Activated naive CD8-positive, alpha-beta T cell treated with anti-CD3 and anti-CD28 coated beads, Interleukin-2, amount 10 ng/mL, durations not matched to agents 7 days and 5 days (primary cell): ENCODE measurements at regions not wholly inside any gene's neighbourhood (a gene's known extent, or its start where the extent isn't known, plus 50 kb on each side); places are given as distances from the start of the nearest gene placed in this dataset.
"Not testable (repeated sequence)": the region's sequence is repeated elsewhere in the genome, so short reads cannot be mapped to it uniquely, and the experiment has no call there.

ENCODE experiments used
- ATAC-seq: fragments of 150-1000 bp; cut with Tn5 transposase; one replicate; pipeline ENCODE4 v1.10.0; 2021; ENCODE audit warnings: low read depth, moderate library complexity
- POLR2A ChIA-PET: fragments of 350-600 bp; sonication (Branson Sonifier 250); formaldehyde crosslinking; loops from one replicate; lab custom pipeline; 2021; ENCODE audit warnings: antibody characterized with exemption; lab: Charles Lee
- DNase-seq: peaks from one replicate; pipeline ENCODE4 v3.0.0; 2021
- H3K27ac Mint-ChIP-seq: one replicate; pipeline ENCODE4 v1.8.0; 2022; ENCODE audit warnings: mild to moderate bottlenecking, mixed read lengths
- H3K27me3 Mint-ChIP-seq: one replicate; pipeline ENCODE4 v1.8.0; 2022; ENCODE audit warnings: mild to moderate bottlenecking, moderate library complexity, mixed read lengths
- H3K36me3 Mint-ChIP-seq: one replicate; pipeline ENCODE4 v1.8.0; 2021; ENCODE audit warnings: mild to moderate bottlenecking, mixed read lengths
- H3K4me1 Mint-ChIP-seq: one replicate; pipeline ENCODE4 v1.8.0; 2021; ENCODE audit warnings: mixed read lengths
- H3K4me3 Mint-ChIP-seq: one replicate; pipeline ENCODE4 v1.8.0; 2022; ENCODE audit warnings: mild to moderate bottlenecking, moderate library complexity, mixed read lengths
- H3K9me3 Mint-ChIP-seq: one replicate; pipeline ENCODE4 v1.8.0; 2021; ENCODE audit warnings: mixed read lengths

DNA sequence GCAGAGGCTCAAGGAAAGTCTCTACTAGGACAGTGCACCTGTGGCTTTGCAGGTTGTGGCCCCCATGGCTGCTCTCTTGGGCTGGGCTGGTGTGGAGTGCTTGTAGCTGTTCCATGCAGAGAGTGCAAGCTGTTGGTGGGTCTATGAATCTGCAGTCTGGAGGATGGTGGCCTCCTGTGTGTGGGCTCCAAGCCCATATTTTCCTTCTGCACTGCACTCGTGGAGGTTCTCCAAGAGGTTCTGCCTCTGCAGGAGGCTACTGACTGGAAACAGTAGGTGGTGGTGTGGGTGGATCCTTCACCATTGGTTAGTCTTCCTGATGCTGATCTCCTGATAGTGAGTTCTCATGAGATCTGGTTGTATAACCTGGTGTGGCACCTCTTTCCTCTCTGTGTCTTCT is 143.2 kb upstream of the ZNF519 start:
- H3K4me1 Mint-ChIP-seq, H3K36me3 Mint-ChIP-seq, ATAC-seq, H3K27me3 Mint-ChIP-seq, POLR2A ChIA-PET, H3K4me3 Mint-ChIP-seq, H3K27ac Mint-ChIP-seq, H3K9me3 Mint-ChIP-seq, DNase-seq: not testable (repeated sequence)

DNA sequence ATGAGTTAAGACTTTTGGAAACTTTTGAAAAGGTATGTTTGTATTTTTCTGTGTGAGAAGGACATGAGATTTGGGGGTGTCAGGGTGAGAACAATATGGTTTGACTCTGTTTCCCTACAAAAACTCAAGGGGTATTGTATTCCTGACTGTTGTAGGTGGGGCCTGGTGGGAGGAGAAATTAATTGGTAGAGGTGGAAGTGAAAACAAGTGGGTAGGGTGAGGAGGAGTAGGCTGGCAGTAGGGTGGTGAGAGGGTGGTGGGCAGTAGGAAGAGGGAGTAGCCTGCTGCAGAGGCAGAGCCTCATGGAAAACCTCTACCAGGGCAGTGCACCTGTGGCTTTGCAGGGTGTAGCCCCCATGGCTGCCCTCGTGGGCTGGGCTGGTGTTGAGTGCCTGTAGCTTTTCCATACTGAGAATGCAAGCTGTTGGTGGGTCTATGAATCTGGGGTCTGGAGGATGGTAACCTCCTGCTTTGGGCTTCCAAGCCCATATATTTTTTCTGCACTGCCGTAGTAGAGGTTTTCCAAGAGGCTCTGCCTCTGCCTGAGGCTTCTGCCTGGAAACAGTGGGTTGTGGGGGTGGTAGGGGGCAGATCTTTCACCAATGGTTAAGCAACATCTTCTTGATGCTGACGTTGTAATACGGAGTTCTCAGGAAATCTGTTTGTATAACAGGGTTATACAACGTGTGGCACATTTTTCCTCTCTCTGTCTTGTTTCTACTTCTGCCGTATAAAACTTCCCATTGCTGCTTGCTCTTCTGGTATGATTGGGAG is 133.6 kb upstream of the ZNF519 start:
- H3K27me3 Mint-ChIP-seq, H3K27ac Mint-ChIP-seq, H3K4me3 Mint-ChIP-seq, H3K4me1 Mint-ChIP-seq, DNase-seq, H3K36me3 Mint-ChIP-seq, H3K9me3 Mint-ChIP-seq, POLR2A ChIA-PET, ATAC-seq: not testable (repeated sequence)

GRCh38 chr18:14262786-14263185 is 130.6 kb upstream of the ZNF519 start:
- H3K27ac Mint-ChIP-seq, H3K4me3 Mint-ChIP-seq, H3K9me3 Mint-ChIP-seq, H3K36me3 Mint-ChIP-seq, POLR2A ChIA-PET, H3K27me3 Mint-ChIP-seq, ATAC-seq, DNase-seq, H3K4me1 Mint-ChIP-seq: not testable (repeated sequence)

DNA sequence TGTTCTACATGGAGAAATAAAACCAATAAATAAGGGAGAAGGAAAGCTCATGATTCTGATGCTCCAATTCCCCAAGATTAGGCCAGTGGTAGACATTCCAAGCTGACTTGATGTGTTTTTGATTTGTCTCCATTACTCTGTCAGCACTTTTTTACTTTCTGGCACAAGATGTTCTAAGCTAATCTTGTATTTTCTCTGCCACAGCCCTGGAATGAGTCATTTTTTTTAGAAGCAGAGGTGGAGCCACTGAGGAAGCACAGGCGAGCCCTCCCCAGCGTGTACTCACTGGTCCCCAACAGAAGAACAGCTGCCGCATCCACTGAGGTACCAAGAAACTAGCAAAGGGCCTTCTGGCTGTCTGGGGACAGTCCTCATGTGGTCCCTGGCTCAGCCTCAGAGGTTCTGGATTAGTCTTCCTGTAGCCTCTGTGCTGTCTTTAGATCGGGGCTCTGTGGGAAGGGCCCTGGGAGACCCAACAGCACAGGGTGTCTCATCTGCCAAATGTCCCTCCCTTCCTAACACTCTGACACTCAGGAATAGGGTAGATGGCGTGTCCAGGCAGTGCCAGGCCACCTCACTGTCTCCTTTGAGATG is 117.9 kb upstream of the ZNF519 start:
- POLR2A ChIA-PET, H3K4me3 Mint-ChIP-seq, H3K36me3 Mint-ChIP-seq, H3K27ac Mint-ChIP-seq, DNase-seq, H3K27me3 Mint-ChIP-seq, H3K9me3 Mint-ChIP-seq, H3K4me1 Mint-ChIP-seq, ATAC-seq: not testable (repeated sequence)

GRCh38 chr18:14239224-14239623 is 107.0 kb upstream of the ZNF519 start:
- H3K27me3 Mint-ChIP-seq, H3K9me3 Mint-ChIP-seq, DNase-seq, H3K4me3 Mint-ChIP-seq, POLR2A ChIA-PET, H3K27ac Mint-ChIP-seq, H3K4me1 Mint-ChIP-seq, H3K36me3 Mint-ChIP-seq, ATAC-seq: not testable (repeated sequence)

DNA sequence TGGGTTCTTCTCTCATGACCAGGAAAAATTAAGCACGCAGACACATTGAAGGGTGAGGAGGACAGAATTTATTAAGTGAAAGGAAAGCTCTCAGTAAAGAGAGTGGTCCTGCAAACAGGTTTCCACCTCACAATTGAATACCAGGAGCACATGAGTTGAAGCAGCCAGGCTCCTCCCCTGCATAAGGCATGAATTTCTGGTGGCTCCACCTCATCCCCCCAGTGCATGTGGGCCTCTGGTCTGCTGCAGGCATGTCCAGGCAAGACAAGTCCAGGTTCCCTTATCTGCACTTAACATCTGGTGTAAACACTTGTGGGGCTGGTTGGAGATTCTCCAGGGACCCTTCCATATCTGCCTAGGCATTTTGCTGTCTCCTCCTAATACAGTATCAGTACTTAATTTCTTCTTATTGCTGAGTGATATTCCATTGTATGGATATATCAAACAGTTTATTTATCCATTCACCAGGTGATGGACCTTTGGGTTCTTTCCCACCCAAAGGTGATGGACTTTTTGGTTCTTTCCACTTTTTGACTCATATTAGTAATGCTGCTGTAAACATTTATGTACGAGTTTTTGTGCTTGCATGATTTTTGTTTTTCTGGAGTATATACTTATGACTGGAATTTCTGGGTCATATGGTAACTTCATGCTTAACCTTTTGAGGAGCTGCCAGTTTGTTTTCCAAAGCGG is 104.3 kb upstream of the ZNF519 start:
- H3K4me3 Mint-ChIP-seq, ATAC-seq, H3K4me1 Mint-ChIP-seq, H3K36me3 Mint-ChIP-seq, H3K27me3 Mint-ChIP-seq, DNase-seq, H3K9me3 Mint-ChIP-seq, POLR2A ChIA-PET, H3K27ac Mint-ChIP-seq: not testable (repeated sequence)

DNA sequence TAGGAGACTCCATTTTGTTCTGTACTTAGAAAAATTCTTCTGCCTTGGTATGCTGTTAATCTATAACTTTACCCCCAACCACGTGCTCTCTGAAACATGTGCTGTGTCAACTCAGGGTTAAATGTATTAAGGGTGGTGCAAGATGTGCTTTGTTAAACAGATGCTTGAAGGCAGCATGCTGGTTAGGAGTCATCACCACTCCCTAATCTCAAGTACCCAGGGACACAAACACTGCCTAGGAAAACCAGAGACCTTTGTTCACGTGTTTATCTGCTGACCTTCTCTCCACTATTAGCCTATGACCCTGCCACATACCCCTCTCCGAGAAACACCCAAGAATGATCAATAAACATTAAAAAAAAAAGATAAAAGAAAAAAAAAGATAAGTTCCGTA is 93.0 kb upstream of the ZNF519 start:
- H3K27me3 Mint-ChIP-seq, ATAC-seq, H3K27ac Mint-ChIP-seq, DNase-seq, H3K4me1 Mint-ChIP-seq, H3K4me3 Mint-ChIP-seq, H3K36me3 Mint-ChIP-seq, POLR2A ChIA-PET, H3K9me3 Mint-ChIP-seq: not testable (repeated sequence)

GRCh38 chr18:14224551-14225285 is 92.5 kb upstream of the ZNF519 start:
- ATAC-seq, H3K4me1 Mint-ChIP-seq, H3K9me3 Mint-ChIP-seq, POLR2A ChIA-PET, H3K36me3 Mint-ChIP-seq, H3K27me3 Mint-ChIP-seq, DNase-seq, H3K4me3 Mint-ChIP-seq, H3K27ac Mint-ChIP-seq: not testable (repeated sequence)

DNA sequence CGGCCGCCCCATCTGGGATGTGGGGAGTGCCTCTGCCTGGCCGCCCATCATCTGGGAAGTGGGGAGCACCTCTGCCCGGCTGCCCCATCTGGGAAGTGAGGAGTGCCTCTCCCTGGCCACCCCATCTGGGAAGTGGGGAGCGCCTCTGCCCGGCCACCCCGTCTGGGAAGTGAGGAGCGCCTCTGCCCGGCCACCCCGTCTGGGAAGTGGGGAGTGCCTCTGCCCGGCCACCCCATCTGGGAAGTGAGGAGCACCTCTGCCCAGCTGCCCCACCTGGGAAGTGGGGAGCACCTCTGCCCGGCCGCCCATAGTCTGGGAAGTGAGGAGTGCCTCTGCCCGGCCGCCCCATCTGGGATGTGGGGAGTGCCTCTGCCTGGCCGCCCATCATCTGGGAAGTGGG is 91.7 kb upstream of the ZNF519 start:
- H3K27me3 Mint-ChIP-seq, POLR2A ChIA-PET, H3K27ac Mint-ChIP-seq, H3K4me3 Mint-ChIP-seq, H3K9me3 Mint-ChIP-seq, H3K4me1 Mint-ChIP-seq, DNase-seq, ATAC-seq, H3K36me3 Mint-ChIP-seq: not testable (repeated sequence)

DNA sequence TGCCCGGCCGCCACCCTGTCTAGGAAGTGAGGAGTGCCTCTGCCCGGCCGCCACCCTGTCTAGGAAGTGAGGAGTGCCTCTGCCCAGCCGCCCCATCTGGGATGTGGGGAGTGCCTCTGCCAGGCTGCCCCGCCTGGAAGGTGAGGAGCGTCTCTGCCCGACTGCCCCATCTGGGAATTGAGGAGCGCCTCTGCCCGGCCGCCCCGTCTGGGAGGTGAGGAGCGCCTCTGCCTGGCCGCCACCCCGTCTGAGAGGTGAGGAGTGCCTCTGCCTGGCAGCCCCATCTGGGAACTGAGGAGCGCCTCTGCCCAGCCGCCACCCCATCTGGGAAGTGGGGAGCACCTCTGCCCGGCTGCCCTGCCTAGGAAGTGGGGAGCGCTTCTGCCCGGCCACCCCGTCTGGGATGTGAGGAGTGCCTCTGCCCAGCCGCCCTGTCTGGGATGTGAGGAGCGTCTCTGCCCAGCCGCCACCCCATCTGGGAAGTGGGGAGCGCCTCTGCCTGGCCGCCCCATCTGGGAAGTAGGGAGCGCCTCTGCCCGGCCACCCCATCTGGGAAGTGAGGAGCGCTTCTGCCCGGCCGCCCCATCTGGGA is 91.1 kb upstream of the ZNF519 start:
- H3K4me1 Mint-ChIP-seq, H3K27ac Mint-ChIP-seq, H3K4me3 Mint-ChIP-seq, POLR2A ChIA-PET, H3K9me3 Mint-ChIP-seq, ATAC-seq, H3K27me3 Mint-ChIP-seq, DNase-seq, H3K36me3 Mint-ChIP-seq: not testable (repeated sequence)

- ATAC-seq, POLR2A ChIA-PET, DNase-seq, H3K9me3 Mint-ChIP-seq, H3K27ac Mint-ChIP-seq, H3K4me1 Mint-ChIP-seq, H3K36me3 Mint-ChIP-seq, H3K27me3 Mint-ChIP-seq, H3K4me3 Mint-ChIP-seq: not testable (repeated sequence)
Measured at GRCh38 chr18:14222354-14223221, 90.4 kb upstream of the ZNF519 start.

DNA sequence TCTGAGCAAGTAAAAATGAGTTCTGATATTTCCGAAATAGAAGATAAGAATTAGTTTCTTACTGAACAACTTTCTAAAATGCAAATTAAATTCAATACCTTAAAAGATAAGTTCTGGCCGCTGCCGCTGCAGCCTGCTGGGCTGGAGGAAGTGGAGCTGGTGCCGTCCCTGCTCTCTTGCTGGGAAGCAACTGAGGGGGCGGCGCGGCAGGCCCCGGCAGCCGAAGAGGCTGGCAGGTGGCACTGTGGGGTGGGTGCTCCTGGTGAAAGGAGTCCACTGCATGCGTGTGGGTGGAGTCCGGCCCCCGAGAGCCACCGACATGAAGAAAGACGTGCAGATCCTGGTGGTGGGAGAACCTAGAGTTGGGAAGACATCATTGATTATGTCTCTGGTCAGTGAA is 89.5 kb upstream of the ZNF519 start:
- POLR2A ChIA-PET = no interaction called here
- Mint-ChIP-seq H3K36me3 (peaks cover 8% of the 10 kb centered on the region), H3K27ac (no peak overlapping the region), H3K4me1 (no peaks in the 10 kb centered on the region), H3K9me3 (peaks cover 2% of the 10 kb centered on the region), H3K4me3 (no peak overlapping the region), H3K27me3 (no peaks in the 10 kb centered on the region)
- no peak for ATAC-seq
- no peak for DNase-seq
